WI38 (cell line): ENCODE measurements at regions not wholly inside any gene's neighbourhood (a gene's known extent, or its start where the extent isn't known, plus 50 kb on each side); places are given as distances from the start of the nearest gene placed in this dataset.

Source experiments
- H3K4me3 ChIP-seq: 2 replicates; pipeline ENCODE4 v1.5.1; 2011; ENCODE audit warnings: low read depth, mild to moderate bottlenecking, control low read depth, low read length
- TF ChIP-seq, protein P1 (sequence below): IDR thresholded peaks from 2 replicates; pipeline ENCODE4 v1.5.1; 2012; ENCODE audit warnings: low read depth, mild to moderate bottlenecking, control low read depth, low read length

- TF ChIP-seq, protein P1, sequence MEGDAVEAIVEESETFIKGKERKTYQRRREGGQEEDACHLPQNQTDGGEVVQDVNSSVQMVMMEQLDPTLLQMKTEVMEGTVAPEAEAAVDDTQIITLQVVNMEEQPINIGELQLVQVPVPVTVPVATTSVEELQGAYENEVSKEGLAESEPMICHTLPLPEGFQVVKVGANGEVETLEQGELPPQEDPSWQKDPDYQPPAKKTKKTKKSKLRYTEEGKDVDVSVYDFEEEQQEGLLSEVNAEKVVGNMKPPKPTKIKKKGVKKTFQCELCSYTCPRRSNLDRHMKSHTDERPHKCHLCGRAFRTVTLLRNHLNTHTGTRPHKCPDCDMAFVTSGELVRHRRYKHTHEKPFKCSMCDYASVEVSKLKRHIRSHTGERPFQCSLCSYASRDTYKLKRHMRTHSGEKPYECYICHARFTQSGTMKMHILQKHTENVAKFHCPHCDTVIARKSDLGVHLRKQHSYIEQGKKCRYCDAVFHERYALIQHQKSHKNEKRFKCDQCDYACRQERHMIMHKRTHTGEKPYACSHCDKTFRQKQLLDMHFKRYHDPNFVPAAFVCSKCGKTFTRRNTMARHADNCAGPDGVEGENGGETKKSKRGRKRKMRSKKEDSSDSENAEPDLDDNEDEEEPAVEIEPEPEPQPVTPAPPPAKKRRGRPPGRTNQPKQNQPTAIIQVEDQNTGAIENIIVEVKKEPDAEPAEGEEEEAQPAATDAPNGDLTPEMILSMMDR, result no peak
- no peak overlapping the region for H3K4me3 ChIP-seq
These were observed 1249.8 kb downstream of the NSUN3 start for GRCh38 chr3:95312650-95313049.

DNA sequence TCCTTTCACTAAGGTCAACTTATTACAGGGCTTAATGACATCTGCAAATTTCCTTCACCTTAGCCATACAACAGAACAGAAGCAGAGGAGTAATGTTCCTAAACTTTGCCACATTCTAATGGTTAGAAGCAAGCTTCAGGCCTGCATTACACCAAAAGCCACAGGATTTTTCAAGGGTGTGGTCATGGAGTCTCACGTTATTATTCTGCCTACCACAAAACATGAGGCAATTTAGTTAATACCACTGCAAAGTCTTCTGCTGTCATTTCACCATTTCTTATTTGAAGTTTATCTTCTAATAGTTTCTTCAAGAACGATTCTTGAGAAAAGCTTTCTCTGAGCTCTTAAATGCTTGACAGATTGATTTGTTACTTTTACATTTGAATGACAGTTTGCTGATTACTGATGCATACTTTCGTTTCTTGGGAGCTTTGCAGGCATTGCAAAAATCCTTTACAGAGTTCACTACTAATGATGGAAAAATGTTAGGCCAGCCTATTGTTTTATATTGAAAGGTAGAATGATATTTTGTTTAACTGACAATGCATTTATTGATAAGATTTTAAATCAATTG is 1257.1 kb downstream of the NSUN3 start:
- TF ChIP-seq, protein P1, result no peak
- H3K4me3 ChIP-seq, result no peak overlapping the region

DNA sequence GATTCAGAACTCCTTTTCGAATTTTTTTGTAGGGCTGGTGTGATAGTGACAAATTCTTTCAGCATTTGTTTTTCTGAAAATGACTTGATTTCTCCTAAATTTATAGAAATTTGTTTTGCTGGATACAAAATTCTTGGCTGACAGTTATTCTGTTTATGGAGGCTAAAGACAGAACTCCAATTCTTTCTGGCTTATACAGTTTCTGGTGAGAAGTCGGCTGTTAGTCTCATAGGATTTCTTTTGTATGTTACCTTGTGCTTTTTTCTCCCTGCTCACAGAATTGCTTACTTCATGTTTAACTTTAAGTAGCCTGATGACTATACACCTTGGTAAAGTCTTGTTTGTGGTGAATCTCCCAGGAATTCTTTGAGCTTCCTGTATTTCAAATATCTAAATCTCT is 1264.6 kb downstream of the NSUN3 start:
- H3K4me3 ChIP-seq, result no peak overlapping the region
- TF ChIP-seq, protein P1, result no peak

GRCh38 chr3:95333826-95334225 is 1271.0 kb downstream of the NSUN3 start:
- TF ChIP-seq, protein P1, result no peak
- H3K4me3 ChIP-seq, result no peak overlapping the region

DNA sequence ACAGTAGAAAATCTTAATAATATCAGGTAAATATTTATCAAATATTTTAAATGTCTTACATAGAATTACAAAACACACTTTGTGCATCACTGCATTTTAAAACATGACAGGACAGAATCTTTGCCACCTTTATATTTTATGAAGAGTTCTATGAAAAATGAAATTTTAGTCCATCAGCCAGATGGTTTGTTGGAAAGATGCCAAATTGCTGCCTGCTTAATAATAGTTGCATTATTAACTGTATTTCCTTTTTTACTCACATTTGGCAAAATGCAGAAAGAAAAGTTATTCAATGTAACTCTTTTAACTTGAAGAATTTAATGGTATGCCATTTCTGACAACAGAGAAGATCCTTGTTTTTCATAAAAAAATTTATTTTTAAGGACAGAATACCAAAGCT is 1271.6 kb downstream of the NSUN3 start:
- no peak overlapping the region for H3K4me3 ChIP-seq
- TF ChIP-seq, protein P1, result no peak

GRCh38 chr3:95335517-95335916 is 1272.7 kb downstream of the NSUN3 start:
- TF ChIP-seq, protein P1, result no peak

GRCh38 chr3:95338446-95338845 is 1275.6 kb downstream of the NSUN3 start:
- TF ChIP-seq, protein P1, result no peak
- no peak overlapping the region for H3K4me3 ChIP-seq

More at GRCh38 chr3:95335517-95335916, 1272.7 kb downstream of the NSUN3 start:
- H3K4me3 ChIP-seq, result no peak overlapping the region
